GM21515 (cell line): ENCODE measurements at regions not wholly inside any gene's neighbourhood (a gene's known extent, or its start where the extent isn't known, plus 50 kb on each side); places are given as distances from the start of the nearest gene placed in this dataset.

Experiments
- ATAC-seq: cut with Tn5 transposase; IDR thresholded peaks from one replicate; pipeline ENCODE4 v1.9.1; 2021; ENCODE audit not compliant: unreplicated experiment

- no peak for ATAC-seq
Observed at GRCh38 chr1:213826891-213827290, 160.9 kb upstream of the PROX1 start.

- ATAC-seq, result no peak
Observed at GRCh38 chr1:213828867-213829266, 158.9 kb upstream of the PROX1 start.

GRCh38 chr1:213829780-213830179, 158.0 kb upstream of the PROX1 start:
- no peak for ATAC-seq

GRCh38 chr1:213830371-213830770, 157.4 kb upstream of the PROX1 start:
- no peak for ATAC-seq

GRCh38 chr1:213840575-213840974, 147.2 kb upstream of the PROX1 start:
- ATAC-seq, result no peak

- ATAC-seq, result no peak
Observed at GRCh38 chr1:213844632-213845031, 143.1 kb upstream of the PROX1 start.

- ATAC-seq, result no peak
Observed at GRCh38 chr1:213852107-213852506, 135.7 kb upstream of the PROX1 start.

- ATAC-seq, result no peak
Observed at GRCh38 chr1:213858581-213858980, 129.2 kb upstream of the PROX1 start.

- no peak for ATAC-seq
Observed at GRCh38 chr1:213861841-213862240, 125.9 kb upstream of the PROX1 start.

GRCh38 chr1:213864091-213864490, 123.7 kb upstream of the PROX1 start:
- no peak for ATAC-seq

GRCh38 chr1:213868482-213868881, 119.3 kb upstream of the PROX1 start:
- no peak for ATAC-seq

- no peak for ATAC-seq
Observed at GRCh38 chr1:213871179-213871578, 116.6 kb upstream of the PROX1 start.

- ATAC-seq, result no peak
Observed at GRCh38 chr1:213874789-213875188, 113.0 kb upstream of the PROX1 start.

- no peak for ATAC-seq
Observed at GRCh38 chr1:213876531-213876930, 111.2 kb upstream of the PROX1 start.

GRCh38 chr1:213883618-213884017, 104.2 kb upstream of the PROX1 start:
- no peak for ATAC-seq

GRCh38 chr1:213884402-213884801, 103.4 kb upstream of the PROX1 start:
- ATAC-seq, result no peak

GRCh38 chr1:213884942-213885341, 102.8 kb upstream of the PROX1 start:
- ATAC-seq, result no peak

- ATAC-seq, result no peak
Observed at GRCh38 chr1:213887842-213888241, 99.9 kb upstream of the PROX1 start.

- ATAC-seq, result no peak
Observed at GRCh38 chr1:213891989-213892902, 95.5 kb upstream of the PROX1 start.

GRCh38 chr1:213898684-213899083, 89.1 kb upstream of the PROX1 start:
- no peak for ATAC-seq

GRCh38 chr1:213899413-213899812, 88.4 kb upstream of the PROX1 start:
- no peak for ATAC-seq

GRCh38 chr1:213905344-213905743, 82.4 kb upstream of the PROX1 start:
- ATAC-seq, result no peak

GRCh38 chr1:213908521-213908920, 79.3 kb upstream of the PROX1 start:
- no peak for ATAC-seq
